Ramos (cell line): ENCODE measurements at regions not wholly inside any gene's neighbourhood (a gene's known extent, or its start where the extent isn't known, plus 50 kb on each side); places are given as distances from the start of the nearest gene placed in this dataset.

ENCODE experiments used
- in situ Hi-C: fragments of 300-500 bp; cut with MboI; formaldehyde crosslinking; loops from one replicate; pipeline ENCODE4 v1.14.3; 2022; ENCODE audit warnings: low sequenced_read_pairs; ENCODE audit not compliant: unreplicated experiment

GRCh38 chr6:46072866-46073265, 56.9 kb upstream of the ENPP4 start:
- in situ Hi-C loops: no loop called here

GRCh38 chr6:46078294-46078693, 51.5 kb upstream of the ENPP4 start:
- in situ Hi-C loops: loop anchor here (25.0 kb wide), 1 partner anchor 709 kb away; the partner anchor contains the start of gene MEP1A

- in situ Hi-C loops: loop anchor here (25.0 kb wide), 1 partner anchor 708 kb away; the partner anchor contains the start of gene MEP1A
Measured at GRCh38 chr6:46079061-46079460, 50.7 kb upstream of the ENPP4 start.
